ENCODE measurements at regions not wholly inside any gene's neighbourhood (a gene's known extent, or its start where the extent isn't known, plus 50 kb on each side); places are given as distances from the start of the nearest gene placed in this dataset.

GRCh38 chr11:127462065-127462344 lies 461.4 kb upstream of the KIRREL3 start:
- Histone ChIP-seq H3K27ac (ENCODE audit: low read depth in 1 of 2, low read length in 1 of 2) (no peak overlapping the region), H3K4me3 (no peak overlapping the region), H3K27me3 (ENCODE audit: control insufficient read depth in 3 of 3, insufficient read depth in 3 of 3, low read length in 2 of 3) (no peaks in the 10 kb centered on the region), H3K36me3 (ENCODE audit: control insufficient read depth in 4 of 4, insufficient read depth in 4 of 4, low read length in 4 of 4) (no peaks in the 10 kb centered on the region), H3K4me1 (ENCODE audit: control insufficient read depth in 5 of 5, insufficient read depth in 5 of 5, low read length in 5 of 5) (peaks cover 0 to 15% (median 0%) of the 10 kb centered on the region in 5 donors), H3K9me3 (ENCODE audit: control insufficient read depth in 4 of 4, insufficient read depth in 3 of 4, low read length in 3 of 4) (peaks cover 0 to 2% (median 0%) of the 10 kb centered on the region in 4 donors), H3K9ac (ENCODE audit: insufficient read depth in 1 of 2, low read length in 2 of 2) (no peak overlapping the region)
- no peak for DNase-seq
- no peak for TF ChIP-seq CTCF (IDR thresholded peaks at IDR 0.05; ENCODE audit: control extremely low read depth, extremely low read depth)
- ATAC-seq (ENCODE audit: insufficient read depth, low FRiP score) = no peak
- WGBS, 2 donors = 87 to 96% methylated on average over 3 of the region's 3 CpGs

GRCh38 chr11:127461241-127462064 lies 460.9 kb upstream of the KIRREL3 start:
- Histone ChIP-seq H3K27me3 (ENCODE audit: control insufficient read depth in 3 of 3, insufficient read depth in 3 of 3, low read length in 2 of 3) (no peaks in the 10 kb centered on the region), H3K9ac (ENCODE audit: insufficient read depth in 1 of 2, low read length in 2 of 2) (no peak overlapping the region), H3K36me3 (ENCODE audit: control insufficient read depth in 4 of 4, insufficient read depth in 4 of 4, low read length in 4 of 4) (no peaks in the 10 kb centered on the region), H3K4me1 (ENCODE audit: control insufficient read depth in 5 of 5, insufficient read depth in 5 of 5, low read length in 5 of 5) (peaks cover 0 to 15% (median 0%) of the 10 kb centered on the region in 5 donors), H3K9me3 (ENCODE audit: control insufficient read depth in 4 of 4, insufficient read depth in 3 of 4, low read length in 3 of 4) (peaks cover 0 to 2% (median 0%) of the 10 kb centered on the region in 4 donors), H3K4me3 (no peak overlapping the region), H3K27ac (ENCODE audit: low read depth in 1 of 2, low read length in 1 of 2) (no peak overlapping the region)
- ATAC-seq (ENCODE audit: insufficient read depth, low FRiP score) = no peak
- TF ChIP-seq CTCF (IDR thresholded peaks at IDR 0.05; ENCODE audit: control extremely low read depth, extremely low read depth) = no peak
- WGBS, 2 donors = 73 to 77% methylated on average over 6 of the region's 6 CpGs
- DNase-seq = peak; percentile 18 to 76 (median 66)

GRCh38 chr11:127458561-127458960 lies 458.0 kb upstream of the KIRREL3 start:
- WGBS, 2 donors = 69 to 94% methylated on average over 2 of the region's 2 CpGs
- Histone ChIP-seq H3K4me1 (ENCODE audit: control insufficient read depth in 5 of 5, insufficient read depth in 5 of 5, low read length in 5 of 5) (peaks cover 0 to 31% (median 6%) of the 10 kb centered on the region in 5 donors), H3K4me3 (no peak overlapping the region), H3K27ac (ENCODE audit: low read depth in 1 of 2, low read length in 1 of 2) (no peak overlapping the region), H3K9ac (ENCODE audit: insufficient read depth in 1 of 2, low read length in 2 of 2) (no peak overlapping the region), H3K27me3 (ENCODE audit: control insufficient read depth in 3 of 3, insufficient read depth in 3 of 3, low read length in 2 of 3) (no peaks in the 10 kb centered on the region), H3K36me3 (ENCODE audit: control insufficient read depth in 4 of 4, insufficient read depth in 4 of 4, low read length in 4 of 4) (no peaks in the 10 kb centered on the region), H3K9me3 (ENCODE audit: control insufficient read depth in 4 of 4, insufficient read depth in 3 of 4, low read length in 3 of 4) (peaks cover 0 to 2% (median 0%) of the 10 kb centered on the region in 4 donors)
- TF ChIP-seq CTCF (IDR thresholded peaks at IDR 0.05; ENCODE audit: control extremely low read depth, extremely low read depth) = no peak
- DNase-seq (no peak), ATAC-seq (ENCODE audit: insufficient read depth, low FRiP score) (no peak)
